SU-DHL-6 (cell line): ENCODE measurements at regions not wholly inside any gene's neighbourhood (a gene's known extent, or its start where the extent isn't known, plus 50 kb on each side); places are given as distances from the start of the nearest gene placed in this dataset.

Experiments used
- CTCF ChIP-seq: fragments of 200-600 bp; sonication (generic); IDR thresholded peaks from one replicate; pipeline ENCODE4 v1.5.1; 2017; ENCODE audit warnings: antibody characterized with exemption, mild to moderate bottlenecking, low read length, moderate library complexity; ENCODE audit not compliant: insufficient read depth, poor library complexity, severe bottlenecking
- EZH2phosphoT487 ChIP-seq: fragments of 200-600 bp; sonication (generic), shearing (Covaris generic); conservative IDR thresholded peaks from 2 replicates; pipeline ENCODE4 v1.6.1; 2018; ENCODE audit warnings: mild to moderate bottlenecking, antibody characterized with exemption, low read length, moderate library complexity, mixed read lengths

DNA sequence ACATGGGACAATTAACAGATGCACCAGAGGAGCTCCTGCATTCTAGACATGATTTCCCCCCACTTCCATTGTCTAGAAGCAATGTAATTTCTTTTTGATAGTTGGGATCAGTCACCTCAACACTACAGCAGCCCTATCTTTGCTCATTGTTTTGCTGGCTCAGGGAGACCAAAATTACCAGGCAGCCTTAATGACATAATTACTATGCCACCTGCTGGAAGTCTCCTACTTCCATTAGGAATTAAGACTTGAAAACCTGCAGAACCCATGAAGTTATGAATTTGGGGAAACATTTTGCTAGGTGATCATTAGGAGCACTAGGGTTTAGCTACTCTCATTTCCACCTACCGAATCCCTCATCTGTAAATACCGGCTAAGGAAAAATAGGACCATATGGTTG lies 312.0 kb upstream of the CA10 start:
- TF ChIP-seq CTCF (no peak), EZH2phosphoT487 (no peak)
